ENCODE measurements at regions not wholly inside any gene's neighbourhood (a gene's known extent, or its start where the extent isn't known, plus 50 kb on each side); places are given as distances from the start of the nearest gene placed in this dataset.

DNA sequence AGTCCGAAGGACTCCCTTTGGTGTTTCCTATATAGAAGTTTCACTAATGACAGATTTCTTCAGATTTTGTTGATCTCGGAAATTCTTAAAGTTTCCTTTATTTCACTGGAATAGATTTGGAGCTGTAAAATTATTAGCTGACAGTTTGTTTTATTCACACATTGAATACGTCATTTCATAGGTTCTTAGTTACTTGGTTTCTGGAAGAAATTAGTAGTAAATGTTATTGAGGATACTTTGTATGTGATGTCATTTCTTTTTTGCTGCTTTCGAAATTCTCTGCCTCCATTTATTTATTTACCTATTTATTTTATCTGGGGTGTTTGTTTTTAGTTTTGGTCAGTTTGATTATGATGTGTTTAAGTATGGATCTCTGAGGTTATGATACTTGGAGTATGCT lies 1205.9 kb upstream of the GYPC start:
- DNase-seq (no peak), ATAC-seq (ENCODE audit: low read depth) (no peak)
- POLR2A ChIA-PET, result no interaction called here
- H3K4me1 Mint-ChIP-seq, result no peaks in the 10 kb centered on the region
- no peak overlapping the region for H3K27ac Mint-ChIP-seq
- peaks cover 2% of the 10 kb centered on the region for H3K9me3 Mint-ChIP-seq
- H3K27me3 Mint-ChIP-seq, result no peaks in the 10 kb centered on the region
- H3K4me3 Mint-ChIP-seq, result no peak overlapping the region
- no peaks in the 10 kb centered on the region for H3K36me3 Mint-ChIP-seq

DNA sequence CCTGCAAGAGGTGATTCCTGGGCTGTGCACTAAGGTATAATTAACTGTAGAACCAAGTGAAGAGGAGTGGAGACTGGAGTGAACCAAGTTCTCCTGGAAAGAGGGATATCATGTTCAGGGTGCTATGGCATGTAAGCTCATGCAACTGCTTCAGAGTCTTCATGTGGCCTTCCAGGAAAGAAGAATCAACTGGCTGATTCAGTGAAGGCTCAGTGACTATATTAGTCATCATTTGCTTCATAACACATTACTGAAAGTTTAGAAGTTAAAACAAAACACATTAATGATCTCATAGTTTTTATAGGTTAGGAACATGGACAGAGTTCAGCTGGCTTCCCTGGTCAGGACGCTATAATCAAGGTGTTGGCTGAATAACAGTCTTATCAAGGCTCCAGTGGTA lies 1200.8 kb upstream of the GYPC start:
- POLR2A ChIA-PET, result no interaction called here

DNA sequence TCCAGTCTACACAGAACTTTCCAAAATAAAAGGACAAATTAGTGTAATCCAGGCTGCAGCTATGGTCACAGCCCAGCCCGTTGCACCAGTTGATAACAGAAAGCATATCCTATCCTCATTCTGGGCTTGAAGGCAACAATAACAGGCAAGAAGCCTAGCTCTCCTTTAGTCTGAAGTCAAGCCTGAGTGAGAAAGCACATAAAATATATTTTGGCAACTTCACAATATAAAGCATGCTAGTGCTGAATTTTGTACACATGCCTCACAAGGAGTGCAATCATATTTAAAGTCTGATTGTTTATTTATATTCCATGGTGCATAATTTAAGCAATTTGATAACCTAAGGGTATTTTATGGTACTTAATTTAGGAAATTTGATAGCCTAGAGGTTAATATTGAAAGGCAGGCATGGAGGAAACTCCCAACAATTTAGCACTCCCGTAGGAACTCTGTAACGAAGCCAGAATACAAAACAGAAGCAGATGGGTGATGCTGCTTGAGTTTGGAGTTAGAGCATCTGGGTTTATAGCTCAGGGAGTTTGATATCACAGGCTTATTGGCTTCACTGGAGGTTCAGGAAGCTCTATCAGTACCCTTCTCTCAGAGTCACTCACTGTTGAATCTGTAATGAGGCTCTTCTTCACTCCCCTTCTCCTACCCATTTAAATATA lies 1199.1 kb upstream of the GYPC start:
- no peak overlapping the region for H3K4me3 Mint-ChIP-seq

More for the DNA sequence above, 1200.8 kb upstream of the GYPC start:
- no peak overlapping the region for H3K4me3 Mint-ChIP-seq
- ATAC-seq (ENCODE audit: low read depth) (no peak), DNase-seq (no peak)
- no peaks in the 10 kb centered on the region for H3K4me1 Mint-ChIP-seq
- H3K27me3 Mint-ChIP-seq, result no peaks in the 10 kb centered on the region
- no peaks in the 10 kb centered on the region for H3K36me3 Mint-ChIP-seq
- peaks cover 2% of the 10 kb centered on the region for H3K9me3 Mint-ChIP-seq
- H3K27ac Mint-ChIP-seq, result no peak overlapping the region

DNA sequence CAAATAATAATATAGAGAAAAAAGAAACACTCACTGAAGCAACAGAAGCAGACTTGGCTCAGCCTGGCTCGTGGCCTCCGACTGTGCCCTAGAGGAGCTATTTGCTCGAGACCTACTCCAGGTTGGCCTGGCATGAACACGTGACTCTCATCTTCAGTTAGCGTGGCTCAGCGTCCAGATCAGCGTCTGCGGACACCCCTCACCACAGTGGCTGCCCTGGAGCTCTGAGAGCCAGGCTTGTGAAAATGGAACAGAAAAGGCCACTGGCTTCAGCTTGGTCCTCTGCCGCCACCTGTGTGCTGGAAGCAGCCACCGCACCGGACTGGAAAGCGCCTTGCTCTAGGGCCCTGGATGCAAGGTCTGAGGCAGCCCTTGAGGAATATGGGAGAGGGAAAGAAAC lies 1184.0 kb upstream of the GYPC start:
- POLR2A ChIA-PET, result no interaction called here
- Mint-ChIP-seq H3K27me3 (no peaks in the 10 kb centered on the region), H3K9me3 (peaks cover 10% of the 10 kb centered on the region)

More for the DNA sequence above, 1199.1 kb upstream of the GYPC start:
- DNase-seq, result no peak
- ATAC-seq (ENCODE audit: low read depth), result no peak
- Mint-ChIP-seq H3K36me3 (no peaks in the 10 kb centered on the region), H3K9me3 (peaks cover 2% of the 10 kb centered on the region), H3K27ac (no peak overlapping the region), H3K4me1 (no peaks in the 10 kb centered on the region), H3K27me3 (no peaks in the 10 kb centered on the region)
- POLR2A ChIA-PET, result no interaction called here

GRCh38 chr2:125479143-125479636 lies 1176.8 kb upstream of the GYPC start:
- Mint-ChIP-seq H3K27ac (no peak overlapping the region), H3K4me3 (no peak overlapping the region), H3K36me3 (no peaks in the 10 kb centered on the region), H3K4me1 (no peaks in the 10 kb centered on the region), H3K27me3 (no peaks in the 10 kb centered on the region), H3K9me3 (peaks cover 10% of the 10 kb centered on the region)
- ATAC-seq (ENCODE audit: low read depth) (no peak), DNase-seq (no peak)
- POLR2A ChIA-PET, result no interaction called here

More for the DNA sequence above, 1184.0 kb upstream of the GYPC start:
- no peaks in the 10 kb centered on the region for H3K36me3 Mint-ChIP-seq
- no peak for DNase-seq
- no peak overlapping the region for H3K27ac Mint-ChIP-seq
- H3K4me3 Mint-ChIP-seq, result no peak overlapping the region
- ATAC-seq (ENCODE audit: low read depth), result no peak
- no peaks in the 10 kb centered on the region for H3K4me1 Mint-ChIP-seq

DNA sequence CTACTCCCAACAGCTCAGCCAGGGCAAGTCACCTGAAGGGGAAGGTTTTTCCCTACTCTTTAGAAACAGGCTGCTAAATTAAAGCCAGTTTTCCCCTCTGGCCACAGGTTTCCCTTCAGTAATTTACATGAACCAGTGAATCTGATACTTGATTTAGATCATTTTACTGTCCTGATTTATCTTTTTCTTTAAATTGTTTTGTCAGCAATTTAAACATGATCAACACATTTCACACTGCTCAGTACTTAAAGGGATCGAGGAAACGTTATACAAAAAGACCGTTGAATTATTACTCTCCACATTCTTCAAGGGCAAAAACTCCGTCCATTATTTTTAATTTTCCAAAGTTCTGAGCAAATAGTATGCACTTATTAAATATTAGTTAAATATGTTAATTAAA lies 1165.7 kb upstream of the GYPC start:
- Mint-ChIP-seq H3K4me1 (no peaks in the 10 kb centered on the region), H3K36me3 (no peaks in the 10 kb centered on the region), H3K27me3 (no peaks in the 10 kb centered on the region), H3K9me3 (peaks cover 3% of the 10 kb centered on the region), H3K27ac (no peak overlapping the region), H3K4me3 (no peak overlapping the region)
- ATAC-seq (ENCODE audit: low read depth) (no peak), DNase-seq (no peak)
- POLR2A ChIA-PET, result no interaction called here

- DNase-seq, result no peak
- Mint-ChIP-seq H3K27me3 (no peaks in the 10 kb centered on the region), H3K9me3 (peaks cover 3% of the 10 kb centered on the region), H3K4me3 (no peak overlapping the region), H3K4me1 (no peaks in the 10 kb centered on the region), H3K36me3 (no peaks in the 10 kb centered on the region), H3K27ac (no peak overlapping the region)
- POLR2A ChIA-PET, result no interaction called here
- no peak for ATAC-seq (ENCODE audit: low read depth)
These were observed 1164.3 kb upstream of the GYPC start for GRCh38 chr2:125491663-125492062.

DNA sequence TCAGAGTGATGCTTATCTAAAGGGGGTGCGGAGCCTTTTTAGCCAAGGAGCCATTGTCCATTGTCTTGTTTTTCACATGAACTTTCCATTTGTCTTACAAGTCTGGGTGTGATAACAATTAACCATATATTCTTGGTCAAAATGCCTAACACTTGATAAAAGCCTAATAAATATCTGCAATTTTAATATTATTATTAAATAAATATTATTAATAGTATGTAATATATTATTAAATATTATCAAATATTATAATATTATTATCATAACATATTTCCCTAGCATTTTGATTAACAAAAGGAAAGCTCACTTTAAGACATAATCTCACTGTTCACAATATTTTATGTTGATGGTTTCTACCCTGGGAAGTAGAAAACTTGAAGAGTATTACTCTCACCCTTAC lies 1143.6 kb upstream of the GYPC start:
- no peaks in the 10 kb centered on the region for H3K4me1 Mint-ChIP-seq
- DNase-seq (no peak), ATAC-seq (ENCODE audit: low read depth) (no peak)
- no peak overlapping the region for H3K4me3 Mint-ChIP-seq
- no peak overlapping the region for H3K27ac Mint-ChIP-seq
- H3K9me3 Mint-ChIP-seq, result peaks cover 1% of the 10 kb centered on the region
- H3K36me3 Mint-ChIP-seq, result no peaks in the 10 kb centered on the region
- POLR2A ChIA-PET, result no interaction called here
- H3K27me3 Mint-ChIP-seq, result no peaks in the 10 kb centered on the region

DNA sequence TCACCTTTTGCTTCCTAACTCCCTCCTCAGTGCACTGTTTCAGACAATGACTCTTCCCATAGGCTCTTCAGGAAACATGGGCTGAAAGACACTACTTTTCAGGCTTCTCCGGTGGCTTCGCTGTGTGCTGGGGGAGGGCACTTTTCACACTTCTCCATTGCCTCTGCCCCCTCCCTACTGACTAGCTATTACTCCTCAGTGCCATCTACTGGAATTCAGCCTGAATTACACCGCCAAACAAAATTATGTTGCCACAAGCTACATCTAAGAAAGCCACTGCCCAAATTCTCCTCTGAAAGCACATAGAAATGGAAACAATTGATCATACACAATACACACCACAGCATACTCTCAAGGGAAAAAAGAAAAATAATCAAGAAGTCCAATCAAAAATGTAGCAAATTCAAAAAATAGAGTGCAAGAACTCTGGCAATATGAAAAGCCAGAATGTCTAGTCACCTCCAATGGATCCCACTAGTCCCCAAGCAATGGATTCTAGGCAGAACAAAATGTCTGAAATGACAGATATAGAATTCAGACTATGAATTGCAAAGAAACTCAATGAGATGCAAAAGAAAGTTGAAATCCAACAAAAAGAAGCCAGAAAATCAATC lies 1139.4 kb upstream of the GYPC start:
- Mint-ChIP-seq H3K36me3 (no peaks in the 10 kb centered on the region), H3K27ac (no peak overlapping the region), H3K4me1 (no peaks in the 10 kb centered on the region), H3K4me3 (no peak overlapping the region), H3K9me3 (peaks cover 5% of the 10 kb centered on the region), H3K27me3 (no peaks in the 10 kb centered on the region)
- DNase-seq, result no peak
- ATAC-seq (ENCODE audit: low read depth), result no peak
- POLR2A ChIA-PET, result no interaction called here

DNA sequence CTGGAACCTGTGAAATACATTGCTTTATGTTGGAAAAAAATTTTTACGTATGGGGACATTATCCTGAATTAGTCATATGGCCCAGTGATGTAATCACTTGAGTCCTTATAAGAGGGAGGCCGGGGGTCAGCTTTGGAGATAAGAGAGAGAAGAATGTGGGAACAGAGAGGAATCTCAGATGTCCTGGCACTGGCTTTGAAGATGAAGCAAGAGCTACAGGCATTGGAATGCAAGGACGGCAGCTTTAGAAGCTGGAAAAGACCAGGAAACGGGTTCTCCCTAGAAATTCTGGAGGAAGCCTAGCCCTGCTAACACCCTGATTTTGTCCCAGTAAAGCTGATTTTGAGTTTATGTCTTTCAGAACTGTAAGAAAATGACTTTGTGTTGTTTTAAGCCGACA lies 1129.9 kb upstream of the GYPC start:
- H3K9me3 Mint-ChIP-seq, result no peaks in the 10 kb centered on the region
- POLR2A ChIA-PET, result no interaction called here
- no peak overlapping the region for H3K27ac Mint-ChIP-seq
- no peak for DNase-seq
- H3K4me3 Mint-ChIP-seq, result no peak overlapping the region
- no peak for ATAC-seq (ENCODE audit: low read depth)
- no peaks in the 10 kb centered on the region for H3K27me3 Mint-ChIP-seq
- no peaks in the 10 kb centered on the region for H3K36me3 Mint-ChIP-seq
- H3K4me1 Mint-ChIP-seq, result no peaks in the 10 kb centered on the region

DNA sequence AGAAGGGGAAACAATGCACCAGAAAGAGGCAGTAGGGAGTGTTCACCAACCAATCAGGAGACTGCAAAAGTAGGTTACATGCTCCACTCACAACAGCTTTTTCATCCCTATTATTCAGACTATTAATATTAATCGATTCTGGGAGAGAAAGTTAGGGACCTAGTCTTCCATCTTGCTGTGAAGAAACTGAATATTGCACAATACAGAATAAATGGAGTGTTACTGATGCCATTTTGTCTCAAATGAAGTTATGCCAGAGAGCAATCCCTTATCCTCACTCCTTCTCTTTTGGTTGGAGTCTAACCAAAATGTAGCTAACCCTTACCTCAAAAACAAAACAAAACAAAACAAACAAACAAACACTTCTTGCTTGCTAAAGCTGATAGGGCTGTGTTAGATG lies 1120.9 kb upstream of the GYPC start:
- DNase-seq (no peak), ATAC-seq (ENCODE audit: low read depth) (no peak)
- no peak overlapping the region for H3K27ac Mint-ChIP-seq
- H3K27me3 Mint-ChIP-seq, result no peaks in the 10 kb centered on the region
- POLR2A ChIA-PET, result no interaction called here
- no peaks in the 10 kb centered on the region for H3K9me3 Mint-ChIP-seq
- no peak overlapping the region for H3K4me3 Mint-ChIP-seq
- no peaks in the 10 kb centered on the region for H3K36me3 Mint-ChIP-seq
- H3K4me1 Mint-ChIP-seq, result no peaks in the 10 kb centered on the region

DNA sequence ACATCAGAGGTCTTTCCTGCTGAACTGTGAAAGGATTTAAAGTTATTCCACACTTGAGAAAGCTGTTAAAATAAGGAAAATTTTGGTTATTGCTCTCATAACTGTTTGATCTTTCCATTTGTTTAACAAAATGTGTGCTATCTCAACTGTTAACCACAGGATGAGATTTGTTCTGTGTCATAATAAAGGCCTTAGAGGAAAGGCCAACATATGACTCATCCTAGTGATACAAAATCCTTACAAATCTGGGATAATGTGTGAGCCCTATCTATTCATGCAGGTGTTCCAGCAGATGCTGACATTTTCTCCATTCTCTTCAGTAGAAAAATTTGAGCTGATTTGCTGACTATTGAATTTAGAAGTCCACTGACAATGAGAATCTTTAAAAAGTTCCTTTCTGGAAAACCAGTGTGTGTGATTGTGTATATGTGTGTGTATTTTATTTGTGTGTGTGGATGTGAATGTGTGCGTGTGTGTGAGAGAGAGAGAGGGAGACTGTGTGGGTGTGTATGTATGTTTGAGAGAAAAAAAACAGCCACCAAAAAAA lies 1111.9 kb upstream of the GYPC start:
- POLR2A ChIA-PET, result no interaction called here
- ATAC-seq (ENCODE audit: low read depth) (no peak), DNase-seq (no peak)
- Mint-ChIP-seq H3K27me3 (no peaks in the 10 kb centered on the region), H3K4me3 (no peak overlapping the region), H3K9me3 (no peaks in the 10 kb centered on the region), H3K27ac (no peak overlapping the region), H3K4me1 (no peaks in the 10 kb centered on the region), H3K36me3 (no peaks in the 10 kb centered on the region)

GRCh38 chr2:125553768-125554167 lies 1102.2 kb upstream of the GYPC start:
- POLR2A ChIA-PET, result no interaction called here
- Mint-ChIP-seq H3K27me3 (no peaks in the 10 kb centered on the region), H3K36me3 (no peaks in the 10 kb centered on the region), H3K4me1 (no peaks in the 10 kb centered on the region), H3K9me3 (peaks cover 2% of the 10 kb centered on the region), H3K4me3 (no peak overlapping the region), H3K27ac (no peak overlapping the region)
- ATAC-seq (ENCODE audit: low read depth) (no peak), DNase-seq (no peak)

DNA sequence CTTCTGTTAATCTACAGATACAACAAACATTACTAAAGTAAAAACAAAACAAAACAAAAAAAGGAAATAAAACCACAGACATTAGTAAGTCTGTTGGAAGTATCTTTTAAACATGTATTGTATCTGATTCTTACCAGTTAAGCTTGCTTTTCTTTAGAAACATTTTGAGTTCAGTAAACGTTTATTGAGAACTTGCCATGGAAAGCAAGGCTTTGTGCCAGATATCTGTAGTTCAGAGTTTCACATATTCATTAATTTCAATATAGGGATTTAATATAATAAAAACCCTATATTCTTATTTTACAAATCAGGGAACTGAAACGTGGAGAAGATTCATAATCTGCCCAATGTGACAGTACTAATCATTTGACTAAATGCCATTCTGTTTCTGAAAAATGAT lies 1101.0 kb upstream of the GYPC start:
- no peaks in the 10 kb centered on the region for H3K27me3 Mint-ChIP-seq
- ATAC-seq (ENCODE audit: low read depth) (no peak), DNase-seq (no peak)
- H3K36me3 Mint-ChIP-seq, result no peaks in the 10 kb centered on the region
- no peaks in the 10 kb centered on the region for H3K4me1 Mint-ChIP-seq
- H3K4me3 Mint-ChIP-seq, result no peak overlapping the region
- POLR2A ChIA-PET, result no interaction called here
- peaks cover under 1% of the 10 kb centered on the region for H3K9me3 Mint-ChIP-seq
- H3K27ac Mint-ChIP-seq, result no peak overlapping the region

Measured in activated naive CD8-positive, alpha-beta T cell treated with anti-CD3 and anti-CD28 coated beads, Interleukin-2, amount 10 ng/mL, durations not matched to agents 7 days and 5 days (primary cell).